Fibroblast of skin of right quadriceps (primary cell): ENCODE measurements at regions not wholly inside any gene's neighbourhood (a gene's known extent, or its start where the extent isn't known, plus 50 kb on each side); places are given as distances from the start of the nearest gene placed in this dataset.
"Not testable (repeated sequence)": the region's sequence is repeated elsewhere in the genome, so short reads cannot be mapped to it uniquely, and the experiment has no call there.

Source experiments
- DNase-seq: peaks from one replicate; pipeline ENCODE4 v3.0.0-alpha.2; 2013

DNA sequence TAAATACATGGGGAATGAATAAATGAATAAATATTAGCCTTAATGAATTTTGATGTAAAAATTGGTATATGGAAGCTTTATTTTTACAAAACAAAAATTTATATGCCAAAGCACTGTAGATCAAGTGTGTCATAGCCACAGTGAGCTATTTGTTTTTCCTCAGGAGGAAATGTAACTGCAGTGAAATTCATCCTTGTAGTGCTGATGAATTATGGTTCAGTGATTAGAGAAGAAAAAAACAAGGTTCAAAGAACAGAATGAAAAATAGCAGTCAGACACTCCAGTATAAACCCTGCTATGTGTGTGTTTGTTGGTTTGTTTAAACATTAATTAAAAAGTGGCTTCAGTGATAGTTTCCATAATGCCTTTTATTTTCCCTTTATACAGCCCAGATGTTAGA, 228.0 kb upstream of the GPR149 start:
- no peak for DNase-seq

GRCh38 chr3:154657218-154657617, 227.2 kb upstream of the GPR149 start:
- no peak for DNase-seq

- no peak for DNase-seq
These were observed 226.5 kb upstream of the GPR149 start for GRCh38 chr3:154656486-154656885.

GRCh38 chr3:154642145-154642544, 212.2 kb upstream of the GPR149 start:
- DNase-seq = no peak

DNA sequence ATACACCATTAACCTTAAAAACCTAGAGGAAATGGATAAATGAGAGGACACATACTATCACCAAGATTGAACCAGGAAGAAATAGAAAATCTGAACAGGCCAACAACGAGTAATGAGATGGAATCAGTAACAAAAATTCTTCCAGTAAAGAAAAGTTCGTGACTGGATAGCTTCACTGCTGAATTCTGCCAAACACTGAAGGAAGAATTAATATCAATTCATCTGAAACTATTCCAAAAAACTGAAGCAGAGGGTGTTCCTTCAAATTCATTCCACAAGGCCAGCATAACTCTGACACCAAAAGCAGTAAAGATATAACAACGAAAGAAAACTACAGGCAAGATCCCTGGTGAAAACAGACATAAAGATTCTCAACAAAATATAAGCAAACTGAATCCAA, 195.8 kb upstream of the GPR149 start:
- DNase-seq = no peak

DNA sequence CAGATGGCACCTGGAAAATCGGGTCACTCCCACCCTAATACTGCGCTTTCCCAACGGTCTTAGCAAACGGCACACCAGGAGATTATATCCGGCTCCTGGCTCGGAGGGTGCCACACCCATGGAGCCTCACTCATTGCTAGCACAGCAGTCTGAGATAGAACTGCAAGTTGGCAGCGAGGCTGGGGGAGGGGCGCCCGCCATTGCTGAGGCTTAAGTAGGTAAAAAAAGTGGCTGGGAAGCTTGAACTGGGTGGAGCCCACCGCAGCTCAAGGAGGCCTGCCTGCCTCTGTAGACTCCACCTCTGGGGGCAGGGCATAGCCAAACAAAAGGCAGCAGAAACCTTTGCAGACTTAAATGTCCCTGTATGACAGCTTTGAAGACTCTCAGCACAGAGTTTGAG, 189.6 kb upstream of the GPR149 start:
- DNase-seq = not testable (repeated sequence)

GRCh38 chr3:154616298-154616697, 186.3 kb upstream of the GPR149 start:
- no peak for DNase-seq

GRCh38 chr3:154615471-154615870, 185.5 kb upstream of the GPR149 start:
- DNase-seq = peak; percentile 2

DNA sequence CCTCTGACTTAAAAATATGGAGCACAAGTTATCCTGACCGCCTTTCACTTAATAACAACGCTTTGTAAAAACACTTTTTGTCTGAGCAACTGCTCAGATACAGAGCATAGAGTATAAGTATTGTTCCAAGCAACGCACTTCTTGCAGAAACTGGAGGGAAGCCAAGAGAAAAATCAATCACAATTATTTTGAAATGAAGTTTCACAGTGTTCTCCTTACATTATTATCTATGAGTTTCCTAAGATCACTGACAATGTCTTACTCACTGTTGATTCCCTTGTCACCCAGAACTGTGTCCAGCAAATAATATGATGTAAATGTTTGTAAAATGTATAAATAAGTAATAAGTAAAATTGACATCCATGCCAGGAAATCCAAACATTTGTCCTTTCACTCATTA, 184.6 kb upstream of the GPR149 start:
- DNase-seq = no peak

DNA sequence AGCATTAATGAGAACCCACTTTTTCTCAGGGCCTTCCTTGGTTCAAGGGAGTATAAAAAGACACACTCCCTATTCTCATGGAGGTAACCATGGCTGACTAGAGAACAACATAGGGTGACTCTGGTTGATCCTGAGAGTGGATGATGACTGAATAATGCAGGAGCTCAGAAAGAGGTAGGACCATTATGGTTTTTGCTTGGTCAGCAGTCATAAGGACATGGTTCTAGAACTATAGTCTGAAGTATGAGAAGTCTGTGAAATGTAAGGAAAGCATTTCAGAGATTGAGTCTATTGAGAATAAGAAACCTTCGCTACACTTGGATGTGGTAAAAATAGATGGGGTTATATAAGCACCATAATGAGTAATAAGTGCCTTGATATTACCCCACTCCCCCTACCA, 184.1 kb upstream of the GPR149 start:
- no peak for DNase-seq

DNA sequence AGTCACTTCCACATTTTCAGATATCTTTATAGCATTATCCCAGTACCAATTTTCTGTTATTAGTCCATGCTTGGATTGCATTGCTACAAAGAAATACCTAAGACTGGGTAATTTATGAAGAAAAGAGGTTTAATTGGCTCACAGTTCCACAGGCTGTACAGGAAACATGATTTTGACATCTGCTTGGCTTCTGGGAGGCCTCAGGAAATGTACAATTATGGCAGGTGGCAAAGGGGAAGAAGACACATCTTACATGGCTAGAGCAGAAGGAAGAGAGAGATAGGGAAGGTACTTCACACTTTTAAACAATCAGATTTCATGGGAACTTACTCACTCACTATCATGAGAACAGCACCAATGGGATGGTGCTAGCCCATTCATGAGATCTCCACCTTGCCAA, 172.3 kb upstream of the GPR149 start:
- DNase-seq = no peak

- DNase-seq = no peak
These were observed 168.2 kb upstream of the GPR149 start for GRCh38 chr3:154598166-154598565.

DNA sequence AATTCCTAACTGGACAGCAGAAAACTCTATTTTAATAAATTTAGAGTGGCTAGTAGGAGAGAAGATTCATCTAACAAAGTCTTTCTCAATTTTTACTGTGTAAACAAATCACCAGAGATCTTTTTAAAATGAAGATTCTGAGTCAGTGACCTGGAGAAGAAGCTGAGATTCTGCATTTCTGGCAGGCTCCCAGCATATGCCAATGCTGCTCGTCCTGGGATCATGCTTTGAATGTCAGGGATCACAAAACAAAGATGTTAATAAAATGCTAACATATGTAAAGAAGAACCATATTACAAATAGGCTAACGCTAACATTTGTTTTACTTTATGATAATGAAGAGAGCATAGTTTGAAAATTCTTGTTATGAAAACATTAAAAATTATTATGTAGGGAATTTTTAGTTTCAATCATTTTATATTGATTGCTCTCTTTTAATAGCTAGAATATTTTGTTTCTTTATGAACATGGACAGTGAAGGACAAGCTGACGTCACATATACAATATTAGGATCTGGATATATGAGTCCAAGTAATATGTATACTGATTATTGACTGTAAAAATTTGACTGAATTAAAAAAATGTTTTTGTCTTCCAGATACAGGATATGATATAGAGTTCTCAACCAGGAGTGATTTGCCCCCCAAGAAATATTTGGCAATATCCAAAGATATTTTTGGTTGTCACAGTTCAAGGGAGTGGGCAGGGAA, 160.8 kb upstream of the GPR149 start:
- DNase-seq = no peak

- no peak for DNase-seq
These were observed 158.8 kb upstream of the GPR149 start for GRCh38 chr3:154588831-154589230.

- DNase-seq = no peak
These were observed 155.0 kb upstream of the GPR149 start for GRCh38 chr3:154584974-154585373.

DNA sequence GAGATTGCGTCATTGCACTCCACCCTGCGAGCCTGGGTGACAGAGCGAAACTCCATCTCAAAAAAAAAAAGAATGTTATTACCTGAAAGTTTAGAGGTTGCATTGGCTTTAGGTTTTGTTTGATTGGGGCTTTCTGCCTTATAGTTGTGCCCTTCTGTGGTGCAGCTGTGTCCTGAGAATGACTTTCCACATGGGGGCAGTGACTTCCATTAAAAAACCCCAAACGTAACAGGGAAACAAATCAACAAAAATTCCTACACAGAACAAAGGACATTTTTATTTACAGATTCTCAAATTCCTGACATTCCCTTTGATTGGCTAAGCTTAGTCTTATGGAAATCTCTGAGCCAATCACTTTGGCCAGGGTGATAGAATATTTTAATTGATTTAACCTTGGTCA, 154.1 kb upstream of the GPR149 start:
- DNase-seq = no peak

DNA sequence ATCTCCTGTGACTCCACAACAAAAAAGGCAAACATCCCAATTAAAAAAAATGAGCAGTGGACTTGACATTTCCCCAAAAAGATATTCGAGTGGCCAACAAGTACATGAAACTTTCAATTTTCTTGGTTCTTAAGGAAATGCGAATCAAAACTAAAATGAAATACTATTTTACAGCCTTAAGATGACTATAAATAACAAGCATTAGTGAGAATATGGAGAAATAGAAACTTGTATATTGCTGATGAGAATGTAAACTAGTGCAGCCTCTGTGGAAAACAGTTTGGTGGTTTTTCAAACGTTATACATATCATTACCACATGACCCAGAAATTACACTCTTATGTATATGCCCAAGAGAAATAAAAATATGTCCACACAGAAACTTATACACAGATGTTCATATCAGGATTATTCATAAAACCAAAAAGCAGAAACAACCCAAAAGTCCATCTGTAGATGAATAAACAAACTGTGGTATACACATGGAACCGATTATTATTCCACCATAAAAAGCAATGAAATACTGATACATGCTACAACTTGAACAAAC, 153.2 kb upstream of the GPR149 start:
- DNase-seq = no peak

DNA sequence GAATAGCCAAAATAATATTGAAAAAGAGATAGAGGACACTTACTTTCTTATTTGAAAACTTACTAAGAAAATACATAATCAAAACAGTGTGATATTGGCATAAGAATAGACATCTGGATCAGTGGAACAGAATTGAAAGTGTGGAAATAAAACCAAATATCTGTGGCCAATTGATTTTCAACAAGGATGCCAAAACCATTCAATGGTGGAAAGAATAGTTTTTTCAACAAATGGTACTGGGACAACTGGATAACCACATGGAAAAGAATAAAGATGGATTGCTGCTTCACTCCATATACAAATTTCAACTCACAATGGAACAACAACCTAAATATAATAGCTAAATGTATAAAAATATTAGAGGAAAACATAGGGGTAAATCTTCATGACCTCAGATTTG, 152.5 kb upstream of the GPR149 start:
- DNase-seq = no peak

DNA sequence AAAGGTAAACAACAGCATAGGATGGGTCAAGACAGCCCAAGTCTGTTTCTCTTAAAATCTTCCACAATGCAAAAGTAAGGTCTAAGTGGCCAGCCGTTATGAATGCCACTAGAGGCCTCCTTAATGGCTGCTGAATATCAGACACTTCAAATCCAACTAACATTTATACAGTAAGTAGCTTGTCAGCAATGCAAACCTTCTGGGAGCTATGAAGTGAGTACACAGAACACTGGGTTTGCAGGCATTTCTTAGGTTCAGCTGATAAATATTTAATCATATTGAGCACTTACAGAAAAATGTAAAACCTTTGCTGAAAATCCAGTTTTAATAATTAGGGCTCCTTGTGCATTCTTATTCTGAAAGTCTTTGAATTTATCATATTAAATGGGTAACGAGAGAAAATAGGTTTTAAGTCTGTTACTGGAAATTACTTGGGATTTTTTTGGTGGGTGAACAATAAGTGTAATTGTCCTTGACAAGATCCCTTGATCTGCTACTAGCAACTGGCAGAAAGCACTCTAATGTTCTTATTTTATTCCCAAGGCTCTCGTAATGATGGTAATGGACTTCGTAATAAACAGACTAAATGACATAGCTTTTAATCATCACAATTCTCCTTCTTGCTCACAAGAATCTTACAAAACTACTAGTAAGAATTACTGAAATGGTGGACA, 141.7 kb upstream of the GPR149 start:
- DNase-seq = no peak

GRCh38 chr3:154568064-154568463, 138.1 kb upstream of the GPR149 start:
- DNase-seq = no peak

- DNase-seq = no peak
These were observed 129.6 kb upstream of the GPR149 start for GRCh38 chr3:154559623-154560022.

DNA sequence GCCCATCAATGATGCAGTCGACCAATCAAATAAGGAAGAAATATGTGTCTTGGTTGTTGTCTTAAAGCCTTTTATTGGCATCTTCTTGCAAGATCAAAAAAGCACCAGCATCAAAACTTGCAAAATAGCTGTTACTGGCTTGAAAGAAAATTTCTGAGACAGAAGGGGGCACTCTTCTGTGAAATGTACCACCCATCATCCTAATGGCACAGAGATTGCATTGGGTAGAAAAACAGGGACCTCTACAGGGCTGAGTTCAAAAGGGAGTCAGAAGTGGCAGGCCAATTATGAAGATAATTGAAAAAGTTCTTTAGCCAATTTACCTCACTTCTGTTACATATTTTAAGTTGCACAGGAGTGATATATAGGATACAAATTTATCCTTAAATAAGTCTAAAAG, 122.3 kb upstream of the GPR149 start:
- DNase-seq = no peak

GRCh38 chr3:154549391-154549790, 119.4 kb upstream of the GPR149 start:
- no peak for DNase-seq

DNA sequence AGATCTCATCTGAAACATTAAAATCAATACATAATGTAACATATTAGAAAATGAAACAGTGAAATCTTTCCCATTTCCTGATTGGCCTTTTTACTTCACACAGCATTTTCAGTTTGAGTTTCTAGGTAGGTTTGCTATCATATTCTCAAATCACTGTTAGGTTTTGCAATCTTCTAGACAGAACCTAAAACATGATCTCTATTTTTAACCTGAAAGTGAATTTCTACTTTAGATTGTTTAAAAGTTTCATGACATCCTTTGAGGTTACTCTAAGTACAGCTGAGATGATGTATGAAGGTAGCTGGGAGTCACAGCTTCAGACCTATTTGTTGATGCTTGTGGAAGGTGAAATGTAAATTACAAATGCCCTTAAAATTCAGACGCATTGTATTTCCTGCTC, 118.4 kb upstream of the GPR149 start:
- DNase-seq = no peak

- no peak for DNase-seq
These were observed 112.8 kb upstream of the GPR149 start for GRCh38 chr3:154542837-154543236.
